ENCODE measurements at regions not wholly inside any gene's neighbourhood (a gene's known extent, or its start where the extent isn't known, plus 50 kb on each side); places are given as distances from the start of the nearest gene placed in this dataset.

GRCh38 chr18:21191596-21192307 lies 50.3 kb upstream of the GREB1L start:
- no peak for DNase-seq (ENCODE audit: low spot score)
- TF ChIP-seq CTCF (IDR thresholded peaks at IDR 0.05; ENCODE audit: borderline replicate concordance, control extremely low read depth, extremely low read depth, insufficient read depth, missing control alignments): peak; percentile 40
- in situ Hi-C loops (cut with MboI; ENCODE audit: low sequenced_read_pairs, unreplicated experiment): no loop called here
